ENCODE measurements at regions not wholly inside any gene's neighbourhood (a gene's known extent, or its start where the extent isn't known, plus 50 kb on each side); places are given as distances from the start of the nearest gene placed in this dataset.

- TF ChIP-seq CTCF (IDR thresholded peaks at IDR 0.05) (no peak), POLR2A (IDR thresholded peaks at IDR 0.05) (no peak)
Observed at GRCh38 chr3:70138606-70139005, 139.1 kb downstream of the SAMMSON start.
